Esophagus muscularis mucosa (tissue), 4 donors: ENCODE measurements at regions not wholly inside any gene's neighbourhood (a gene's known extent, or its start where the extent isn't known, plus 50 kb on each side); places are given as distances from the start of the nearest gene placed in this dataset.

Experiments used
- DNase-seq: peaks from one replicate; pipeline ENCODE4 v3.0.0-alpha.2; 2017; ENCODE audit errors: extremely low spot score
- H3K27ac ChIP-seq, 4 donors: fragments of 200-600 bp; sonication (generic); replicated peaks in 1 of 4; 1 replicate in 3 of 4; 2 replicates in 1 of 4; pipeline ENCODE4 v1.5.1; 2016 to 2019; ENCODE audit warnings: mild to moderate bottlenecking in 1 of 4
- H3K27me3 ChIP-seq, 4 donors: fragments of 200-600 bp; sonication (generic); one replicate each; pipeline versions ENCODE4 v1.5.1 to v1.6.0; 2016 to 2019
- H3K36me3 ChIP-seq, 4 donors: fragments of 200-600 bp; sonication (generic); one replicate each; pipeline ENCODE4 v1.5.1; 2016 to 2019
- H3K4me1 ChIP-seq, 4 donors: fragments of 200-600 bp; sonication (generic); one replicate each; pipeline ENCODE4 v1.5.1; 2016 to 2019
- H3K4me3 ChIP-seq, 4 donors: fragments of 200-600 bp; sonication (generic); 1 replicate in 2 of 4; 2 replicates in 2 of 4; pipeline ENCODE4 v1.5.1; 2016 to 2019; ENCODE audit warnings: mild to moderate bottlenecking in 4 of 4, moderate library complexity in 1 of 4
- H3K9me3 ChIP-seq, 4 donors: fragments of 200-600 bp; sonication (generic); 1 replicate in 3 of 4; 2 replicates in 1 of 4; pipeline ENCODE4 v1.5.1; 2016 to 2019
- CTCF ChIP-seq, 3 experiments: fragments of 200-600 bp in 2 of 3; fragments of 450-650 bp in 1 of 3; sonication (generic) in 2 of 3; IDR thresholded peaks; one replicate each; pipeline ENCODE4 v1.5.1; 2017 to 2019; ENCODE audit warnings: antibody characterized with exemption in 3 of 3, mild to moderate bottlenecking in 2 of 3, moderate library complexity in 1 of 3
- EP300 ChIP-seq: sonication (generic); formaldehyde crosslinking; IDR thresholded peaks from one replicate; pipeline ENCODE4 v1.6.1; 2017; ENCODE audit warnings: antibody characterized with exemption
- POLR2A ChIP-seq: fragments of 450-650 bp; IDR thresholded peaks from one replicate; pipeline ENCODE4 v1.6.1; 2017; ENCODE audit warnings: antibody characterized with exemption, moderate library complexity, mild to moderate bottlenecking, low read depth
- POLR2AphosphoS5 ChIP-seq, 2 donors: sonication (generic); formaldehyde crosslinking; IDR thresholded peaks; one replicate each; pipeline ENCODE4 v1.6.1; 2017; ENCODE audit warnings: antibody characterized with exemption in 2 of 2
- WGBS: methylation state at CpG from one replicate; pipeline ENCODE4 v1.1.5; 2018; 5-methylcytosine and 5-hydroxymethylcytosine counted together
- intact Hi-C: fragments of 100-400 bp; cut with DNase I; formaldehyde crosslinking; loops from one replicate; pipeline ENCODE4 v1.15.1; 2023

- no peak overlapping the region for H3K27ac ChIP-seq
- no peaks in the 10 kb centered on the region for H3K4me1 ChIP-seq
- intact Hi-C loops, result no loop called here
- DNase-seq, result no peak
- no peaks in the 10 kb centered on the region for H3K9me3 ChIP-seq
- TF ChIP-seq POLR2A (no peak), EP300 (no peak), CTCF (IDR thresholded peaks at IDR 0.05) (no peak), POLR2AphosphoS5 (IDR thresholded peaks at IDR 0.05) (no peak)
- no peaks in the 10 kb centered on the region for H3K36me3 ChIP-seq
- H3K27me3 ChIP-seq, result no peaks in the 10 kb centered on the region
- H3K4me3 ChIP-seq, result no peak overlapping the region
- 92% methylated on average over 2 of the region's 2 CpGs for WGBS
These were observed 283.8 kb upstream of the BMP2 start for GRCh38 chr20:6483727-6484126.

- H3K27me3 ChIP-seq, result no peaks in the 10 kb centered on the region
These were observed 285.0 kb upstream of the BMP2 start for GRCh38 chr20:6482486-6482885.

GRCh38 chr20:6480328-6481200 is 286.9 kb upstream of the BMP2 start:
- no peak for TF ChIP-seq CTCF (IDR thresholded peaks at IDR 0.05)
- no peak for TF ChIP-seq POLR2AphosphoS5 (IDR thresholded peaks at IDR 0.05)
- no peak for TF ChIP-seq POLR2A
- TF ChIP-seq EP300, result no peak
- WGBS, result 73% methylated on average over 7 of the region's 7 CpGs
- no peak overlapping the region for H3K27ac ChIP-seq
- no peaks in the 10 kb centered on the region for H3K9me3 ChIP-seq
- H3K4me3 ChIP-seq, result no peak overlapping the region
- no peak for DNase-seq
- no peaks in the 10 kb centered on the region for H3K4me1 ChIP-seq
- intact Hi-C loops, result no loop called here
- no peaks in the 10 kb centered on the region for H3K27me3 ChIP-seq
- H3K36me3 ChIP-seq, result no peaks in the 10 kb centered on the region

More at GRCh38 chr20:6482486-6482885, 285.0 kb upstream of the BMP2 start:
- Histone ChIP-seq H3K4me1 (no peaks in the 10 kb centered on the region), H3K4me3 (no peak overlapping the region), H3K27ac (no peak overlapping the region), H3K36me3 (no peaks in the 10 kb centered on the region), H3K9me3 (no peaks in the 10 kb centered on the region)
- intact Hi-C loops, result no loop called here
- DNase-seq, result no peak
- TF ChIP-seq POLR2A (no peak), POLR2AphosphoS5 (IDR thresholded peaks at IDR 0.05) (no peak), EP300 (no peak), CTCF (IDR thresholded peaks at IDR 0.05) (no peak)

GRCh38 chr20:6473197-6473596 is 294.3 kb upstream of the BMP2 start:
- no peaks in the 10 kb centered on the region for H3K4me1 ChIP-seq
- no peaks in the 10 kb centered on the region for H3K36me3 ChIP-seq
- no peaks in the 10 kb centered on the region for H3K27me3 ChIP-seq
- DNase-seq, result no peak
- intact Hi-C loops, result no loop called here
- TF ChIP-seq CTCF (IDR thresholded peaks at IDR 0.05) (no peak), POLR2A (no peak), POLR2AphosphoS5 (IDR thresholded peaks at IDR 0.05) (no peak), EP300 (no peak)
- H3K27ac ChIP-seq, result no peak overlapping the region
- no peak overlapping the region for H3K4me3 ChIP-seq
- H3K9me3 ChIP-seq, result no peaks in the 10 kb centered on the region

- H3K9me3 ChIP-seq, result no peaks in the 10 kb centered on the region
- WGBS, result 79% methylated on average over 1 of the region's 1 CpG
- no peaks in the 10 kb centered on the region for H3K36me3 ChIP-seq
- no peaks in the 10 kb centered on the region for H3K4me1 ChIP-seq
- no peak for DNase-seq
- TF ChIP-seq POLR2AphosphoS5 (IDR thresholded peaks at IDR 0.05), result no peak
- no peak for TF ChIP-seq CTCF (IDR thresholded peaks at IDR 0.05)
- TF ChIP-seq EP300, result no peak
- TF ChIP-seq POLR2A, result no peak
- intact Hi-C loops, result no loop called here
- no peaks in the 10 kb centered on the region for H3K27me3 ChIP-seq
- H3K4me3 ChIP-seq, result no peak overlapping the region
- H3K27ac ChIP-seq, result no peak overlapping the region
These were observed 295.6 kb upstream of the BMP2 start for GRCh38 chr20:6471871-6472270.
